Naive thymus-derived CD8-positive, alpha-beta T cell (primary cell): ENCODE measurements at regions not wholly inside any gene's neighbourhood (a gene's known extent, or its start where the extent isn't known, plus 50 kb on each side); places are given as distances from the start of the nearest gene placed in this dataset.

Experiments used
- ATAC-seq, 2 donors: fragments of 150-1000 bp; cut with Tn5 transposase in 1 of 2; sonication (Bioruptor Pico), chemical (Tn5 transposase) in 1 of 2; 1 replicate in 1 of 2; 2 replicates in 1 of 2; pipeline ENCODE4 v1.10.0; 2021; ENCODE audit warnings: mild to moderate bottlenecking in 2 of 2, moderate library complexity in 2 of 2
- POLR2A ChIA-PET: fragments of 350-600 bp; sonication (Branson Sonifier 250); formaldehyde crosslinking; loops from one replicate; lab custom pipeline; 2021; ENCODE audit warnings: antibody characterized with exemption; lab: Charles Lee
- DNase-seq, 10 donors: peaks; one replicate each; pipeline versions ENCODE4 v3.0.0 to v3.0.0-alpha.2; 2020 to 2022
- H3K27ac Mint-ChIP-seq, 10 donors: one replicate each; pipeline ENCODE4 v1.8.0; 2020 to 2022; ENCODE audit warnings: mild to moderate bottlenecking in 10 of 10, mixed read lengths in 10 of 10, moderate library complexity in 4 of 10, inconsistent platforms in 1 of 10
- H3K27me3 Mint-ChIP-seq, 5 donors: one replicate each; pipeline ENCODE4 v1.8.0; 2021 to 2022; ENCODE audit warnings: mixed read lengths in 5 of 5
- H3K36me3 Mint-ChIP-seq, 3 donors: one replicate each; pipeline ENCODE4 v1.8.0; 2020 to 2022; ENCODE audit warnings: mixed read lengths in 3 of 3, mild to moderate bottlenecking in 2 of 3, inconsistent platforms in 1 of 3
- H3K4me1 Mint-ChIP-seq, 4 donors: one replicate each; pipeline ENCODE4 v1.8.0; 2021 to 2022; ENCODE audit warnings: mixed read lengths in 4 of 4
- H3K4me3 Mint-ChIP-seq, 10 donors: one replicate each; pipeline ENCODE4 v1.8.0; 2020 to 2022; ENCODE audit warnings: mild to moderate bottlenecking in 10 of 10, mixed read lengths in 10 of 10, moderate library complexity in 6 of 10, inconsistent platforms in 1 of 10
- H3K9me3 Mint-ChIP-seq, 9 donors: one replicate each; pipeline ENCODE4 v1.8.0; 2020 to 2022; ENCODE audit warnings: mixed read lengths in 9 of 9, mild to moderate bottlenecking in 3 of 9, inconsistent platforms in 1 of 9, moderate library complexity in 1 of 9

- ATAC-seq (no peak), DNase-seq (no peak)
- Mint-ChIP-seq H3K4me3 (no peak overlapping the region), H3K9me3 (peaks cover 0 to 4% (median 0%) of the 10 kb centered on the region in 9 donors), H3K4me1 (no peaks in the 10 kb centered on the region), H3K36me3 (no peaks in the 10 kb centered on the region), H3K27me3 (peaks cover 2 to 8% (median 4%) of the 10 kb centered on the region in 5 donors), H3K27ac (no peak overlapping the region)
- POLR2A ChIA-PET: no interaction called here
Measured at GRCh38 chr7:10798044-10798443, 175.6 kb upstream of the PHF14 start.

GRCh38 chr7:10799475-10799874, 174.2 kb upstream of the PHF14 start:
- POLR2A ChIA-PET: no interaction called here
- Mint-ChIP-seq H3K4me3 (no peak overlapping the region), H3K9me3 (peaks cover 0 to 4% (median 0%) of the 10 kb centered on the region in 9 donors), H3K4me1 (no peaks in the 10 kb centered on the region), H3K27ac (no peak overlapping the region), H3K36me3 (no peaks in the 10 kb centered on the region), H3K27me3 (peaks cover 2 to 8% (median 4%) of the 10 kb centered on the region in 5 donors)
- ATAC-seq (no peak), DNase-seq (no peak)

- Mint-ChIP-seq H3K27ac (no peak overlapping the region), H3K4me1 (no peaks in the 10 kb centered on the region), H3K9me3 (peaks cover 0 to 4% (median 0%) of the 10 kb centered on the region in 9 donors), H3K4me3 (no peak overlapping the region), H3K27me3 (peaks cover 0 to 8% (median 0%) of the 10 kb centered on the region in 5 donors), H3K36me3 (no peaks in the 10 kb centered on the region)
- no peak for ATAC-seq
- DNase-seq: no peak
- POLR2A ChIA-PET: no interaction called here
Measured at GRCh38 chr7:10802011-10802410, 171.7 kb upstream of the PHF14 start.

GRCh38 chr7:10802526-10802925, 171.1 kb upstream of the PHF14 start:
- no peaks in the 10 kb centered on the region for H3K36me3 Mint-ChIP-seq
- peaks cover 0 to 8% (median 0%) of the 10 kb centered on the region in 5 donors for H3K27me3 Mint-ChIP-seq
- POLR2A ChIA-PET: no interaction called here
- H3K4me3 Mint-ChIP-seq: no peak overlapping the region
- ATAC-seq: no peak
- no peak overlapping the region for H3K27ac Mint-ChIP-seq
- H3K9me3 Mint-ChIP-seq: peaks cover 0 to 2% (median 0%) of the 10 kb centered on the region in 9 donors
- H3K4me1 Mint-ChIP-seq: no peaks in the 10 kb centered on the region
- DNase-seq: no peak

- DNase-seq: no peak
- Mint-ChIP-seq H3K4me3 (no peak overlapping the region), H3K36me3 (no peaks in the 10 kb centered on the region), H3K4me1 (no peaks in the 10 kb centered on the region), H3K27ac (no peak overlapping the region), H3K27me3 (no peaks in the 10 kb centered on the region), H3K9me3 (peaks cover 0 to 6% (median 0%) of the 10 kb centered on the region in 9 donors)
- ATAC-seq: no peak
- POLR2A ChIA-PET: no interaction called here
Measured at GRCh38 chr7:10803720-10804119, 170.0 kb upstream of the PHF14 start.

GRCh38 chr7:10804770-10805169, 168.9 kb upstream of the PHF14 start:
- ATAC-seq (no peak), DNase-seq (no peak)
- no peaks in the 10 kb centered on the region for H3K36me3 Mint-ChIP-seq
- POLR2A ChIA-PET: no interaction called here
- H3K27me3 Mint-ChIP-seq: peaks cover 0 to 2% (median 0%) of the 10 kb centered on the region in 5 donors
- H3K4me3 Mint-ChIP-seq: no peak overlapping the region
- H3K4me1 Mint-ChIP-seq: no peaks in the 10 kb centered on the region
- peaks cover 0 to 14% (median 2%) of the 10 kb centered on the region in 9 donors for H3K9me3 Mint-ChIP-seq
- H3K27ac Mint-ChIP-seq: no peak overlapping the region

GRCh38 chr7:10815546-10815945, 158.1 kb upstream of the PHF14 start:
- Mint-ChIP-seq H3K4me1 (no peaks in the 10 kb centered on the region), H3K27me3 (peaks cover 0 to 9% (median 4%) of the 10 kb centered on the region in 5 donors), H3K27ac (no peak overlapping the region), H3K4me3 (no peak overlapping the region), H3K36me3 (no peaks in the 10 kb centered on the region), H3K9me3 (peaks cover 0 to 5% (median 0%) of the 10 kb centered on the region in 9 donors)
- DNase-seq (no peak), ATAC-seq (no peak)
- POLR2A ChIA-PET: no interaction called here

- Mint-ChIP-seq H3K27me3 (peaks cover 0 to 2% (median under 1%) of the 10 kb centered on the region in 5 donors), H3K27ac (no peak overlapping the region), H3K4me1 (no peaks in the 10 kb centered on the region), H3K9me3 (no peaks in the 10 kb centered on the region), H3K36me3 (no peaks in the 10 kb centered on the region), H3K4me3 (no peak overlapping the region)
- ATAC-seq (no peak), DNase-seq (no peak)
- POLR2A ChIA-PET: no interaction called here
Measured at GRCh38 chr7:10821156-10821555, 152.5 kb upstream of the PHF14 start.

- Mint-ChIP-seq H3K4me3 (no peak overlapping the region), H3K27ac (no peak overlapping the region), H3K9me3 (no peaks in the 10 kb centered on the region), H3K4me1 (no peaks in the 10 kb centered on the region), H3K36me3 (no peaks in the 10 kb centered on the region), H3K27me3 (peaks cover 0 to 2% (median 0%) of the 10 kb centered on the region in 5 donors)
- ATAC-seq (no peak), DNase-seq (no peak)
- POLR2A ChIA-PET: no interaction called here
Measured at GRCh38 chr7:10824154-10824553, 149.5 kb upstream of the PHF14 start.

- no peak for DNase-seq
- POLR2A ChIA-PET: no interaction called here
- Mint-ChIP-seq H3K4me3 (no peak overlapping the region), H3K36me3 (no peaks in the 10 kb centered on the region), H3K9me3 (no peaks in the 10 kb centered on the region), H3K4me1 (no peaks in the 10 kb centered on the region), H3K27me3 (peaks cover 0 to 9% (median 4%) of the 10 kb centered on the region in 5 donors), H3K27ac (no peak overlapping the region)
- ATAC-seq: no peak
Measured at GRCh38 chr7:10838228-10838627, 135.4 kb upstream of the PHF14 start.

- DNase-seq: no peak
- Mint-ChIP-seq H3K27me3 (peaks cover 0 to 4% (median 0%) of the 10 kb centered on the region in 5 donors), H3K4me3 (no peak overlapping the region), H3K9me3 (no peaks in the 10 kb centered on the region), H3K27ac (no peak overlapping the region), H3K4me1 (peaks cover 0 to 1% (median 0%) of the 10 kb centered on the region in 4 donors), H3K36me3 (no peaks in the 10 kb centered on the region)
- ATAC-seq: no peak
- POLR2A ChIA-PET: no interaction called here
Measured at GRCh38 chr7:10845225-10845624, 128.4 kb upstream of the PHF14 start.

GRCh38 chr7:10855583-10855982, 118.1 kb upstream of the PHF14 start:
- ATAC-seq (no peak), DNase-seq (no peak)
- Mint-ChIP-seq H3K27me3 (peaks cover 1 to 10% (median 4%) of the 10 kb centered on the region in 5 donors), H3K9me3 (no peaks in the 10 kb centered on the region), H3K27ac (no peak overlapping the region), H3K36me3 (no peaks in the 10 kb centered on the region), H3K4me3 (no peak overlapping the region), H3K4me1 (no peaks in the 10 kb centered on the region)
- POLR2A ChIA-PET: no interaction called here

- Mint-ChIP-seq H3K27me3 (peaks cover 3 to 17% (median 6%) of the 10 kb centered on the region in 5 donors), H3K4me3 (no peak overlapping the region), H3K27ac (no peak overlapping the region), H3K36me3 (no peaks in the 10 kb centered on the region), H3K9me3 (no peaks in the 10 kb centered on the region), H3K4me1 (no peaks in the 10 kb centered on the region)
- ATAC-seq (no peak), DNase-seq (no peak)
- POLR2A ChIA-PET: no interaction called here
Measured at GRCh38 chr7:10860516-10860915, 113.2 kb upstream of the PHF14 start.

GRCh38 chr7:10863476-10863875, 110.2 kb upstream of the PHF14 start:
- POLR2A ChIA-PET: no interaction called here
- H3K36me3 Mint-ChIP-seq: no peaks in the 10 kb centered on the region
- H3K27me3 Mint-ChIP-seq: peaks cover 0 to 17% (median 8%) of the 10 kb centered on the region in 5 donors
- H3K9me3 Mint-ChIP-seq: no peaks in the 10 kb centered on the region
- DNase-seq: no peak
- no peak overlapping the region for H3K4me3 Mint-ChIP-seq
- H3K27ac Mint-ChIP-seq: no peak overlapping the region
- no peaks in the 10 kb centered on the region for H3K4me1 Mint-ChIP-seq
- no peak for ATAC-seq
